GM18951 (cell line): ENCODE measurements at regions not wholly inside any gene's neighbourhood (a gene's known extent, or its start where the extent isn't known, plus 50 kb on each side); places are given as distances from the start of the nearest gene placed in this dataset.
"Not testable (repeated sequence)": the region's sequence is repeated elsewhere in the genome, so short reads cannot be mapped to it uniquely, and the experiment has no call there.

Experiments used
- POLR2A ChIP-seq: IDR thresholded peaks from 4 replicates; pipeline ENCODE4 v1.6.1; 2011; ENCODE audit warnings: mild to moderate bottlenecking; ENCODE audit not compliant: insufficient read length, insufficient read depth; ENCODE audit errors: extremely low read depth
- in situ Hi-C: fragments of 300-500 bp; cut with MboI; formaldehyde crosslinking; loops from one replicate; pipeline ENCODE4 v1.12.0; 2022; ENCODE audit warnings: low sequenced_read_pairs, mixed read lengths, inconsistent platforms; ENCODE audit not compliant: unreplicated experiment

- TF ChIP-seq POLR2A = no peak
- in situ Hi-C loops = no loop called here
Observed at GRCh38 chr4:164572877-164573279, 181.1 kb upstream of the SMIM31 start.

DNA sequence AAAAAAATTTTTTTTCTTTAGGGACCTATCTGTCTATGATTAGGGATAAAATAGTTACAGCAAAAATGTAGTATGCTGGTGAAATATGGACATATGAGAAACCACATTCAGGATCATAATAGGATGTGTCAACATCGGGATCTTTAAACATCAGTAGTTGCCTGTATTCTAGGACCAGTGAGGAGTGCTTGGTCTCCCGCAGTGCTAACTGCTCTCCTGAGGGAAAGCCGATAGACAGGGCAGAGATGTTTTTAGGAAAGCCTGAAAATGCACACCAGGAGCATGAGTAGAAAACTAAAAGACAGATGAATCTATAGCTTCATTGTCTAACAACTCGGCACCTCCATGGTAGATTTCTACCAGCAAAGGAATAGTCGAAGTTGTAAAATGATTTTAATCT lies 178.1 kb upstream of the SMIM31 start:
- TF ChIP-seq POLR2A = no peak
- in situ Hi-C loops = no loop called here

DNA sequence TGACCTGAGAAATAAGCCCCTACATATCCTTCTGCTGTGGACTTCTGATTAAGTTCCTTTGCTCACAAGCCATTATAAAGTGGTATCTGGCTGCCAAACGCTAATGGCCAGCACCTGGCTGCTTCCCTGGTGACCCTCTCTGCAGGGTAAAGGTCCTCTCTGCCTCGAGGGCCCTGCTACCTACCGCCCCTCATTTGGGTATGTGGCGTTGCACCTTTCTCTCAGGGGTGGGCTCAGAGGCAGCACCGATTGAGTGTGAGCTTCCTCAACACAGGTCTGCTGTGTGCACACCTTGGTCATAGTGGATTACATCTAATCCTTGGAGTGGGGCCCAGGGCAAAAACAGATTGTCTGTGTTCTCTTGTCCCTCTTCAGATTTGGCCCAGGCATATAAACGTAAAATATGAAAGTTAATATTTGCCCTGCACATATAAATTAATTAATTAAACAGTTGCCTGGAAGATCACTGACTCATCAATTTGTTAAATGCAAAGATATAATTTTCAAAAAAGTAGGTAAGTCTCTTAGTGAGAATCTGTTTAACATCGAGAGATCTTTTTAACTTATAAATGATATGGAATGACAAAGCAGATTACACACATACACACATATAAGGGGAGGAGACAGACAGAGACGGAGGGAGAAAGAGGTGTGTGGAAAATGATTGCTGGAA lies 174.5 kb upstream of the SMIM31 start:
- no peak for TF ChIP-seq POLR2A
- in situ Hi-C loops = no loop called here

DNA sequence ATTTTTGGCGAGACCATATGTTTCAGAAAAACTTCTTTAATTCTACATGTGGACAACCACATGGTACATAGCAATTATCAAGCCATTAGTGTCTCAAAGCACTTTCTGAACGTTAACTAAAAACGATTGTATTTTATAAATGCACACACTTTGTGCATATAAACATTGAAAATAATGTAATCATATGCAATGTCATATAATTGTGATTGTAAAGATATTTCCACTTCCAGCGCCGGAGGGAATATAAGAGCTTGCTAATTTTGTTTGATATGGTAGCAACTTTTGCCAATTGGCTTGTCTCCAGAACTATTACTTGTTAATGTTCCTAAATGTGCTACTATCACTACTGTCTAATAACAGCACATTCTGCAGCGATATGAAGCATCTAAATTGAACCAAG lies 162.3 kb upstream of the SMIM31 start:
- TF ChIP-seq POLR2A = no peak
- in situ Hi-C loops = no loop called here

DNA sequence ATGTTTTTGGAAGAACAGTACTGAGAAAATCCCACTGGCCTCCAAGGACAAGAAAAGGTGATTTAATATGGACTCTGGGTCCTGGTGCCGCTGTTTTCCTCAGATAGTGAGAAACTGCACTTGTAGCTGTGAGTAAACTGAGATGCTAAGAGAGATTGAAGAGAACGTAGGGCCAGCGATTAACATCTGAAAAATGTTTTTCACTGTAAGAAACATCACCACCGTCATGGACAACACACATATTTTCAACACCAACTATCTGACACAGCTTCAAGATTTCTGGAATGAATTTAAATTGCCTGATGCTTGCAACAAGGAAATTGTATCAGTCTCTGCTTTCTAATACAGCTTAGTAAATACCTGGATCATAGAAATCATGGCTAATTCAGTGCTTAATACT lies 158.2 kb upstream of the SMIM31 start:
- no peak for TF ChIP-seq POLR2A
- in situ Hi-C loops = no loop called here

GRCh38 chr4:164596318-164596878 lies 157.5 kb upstream of the SMIM31 start:
- in situ Hi-C loops = no loop called here
- no peak for TF ChIP-seq POLR2A

- in situ Hi-C loops = no loop called here
- no peak for TF ChIP-seq POLR2A
Observed at GRCh38 chr4:164596927-164597326, 157.0 kb upstream of the SMIM31 start.

DNA sequence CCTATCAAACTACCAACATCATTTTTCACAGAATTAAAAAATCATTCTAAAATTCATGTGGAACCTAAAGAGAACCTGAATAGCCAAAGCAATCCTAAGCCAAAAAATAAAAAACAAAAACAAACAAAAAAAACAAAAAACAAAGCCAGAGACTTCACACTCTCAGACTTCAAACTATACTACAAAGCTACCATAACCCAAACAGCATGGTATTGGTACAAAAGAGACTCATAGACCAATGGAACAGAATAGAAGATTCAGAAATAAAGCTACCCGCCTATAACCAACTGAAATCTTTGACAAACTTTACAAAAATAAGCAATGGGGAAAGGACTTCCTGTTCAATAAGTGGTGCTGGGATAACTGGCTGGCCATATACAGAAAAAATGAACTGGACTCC lies 152.3 kb upstream of the SMIM31 start:
- TF ChIP-seq POLR2A = no peak
- in situ Hi-C loops = no loop called here

DNA sequence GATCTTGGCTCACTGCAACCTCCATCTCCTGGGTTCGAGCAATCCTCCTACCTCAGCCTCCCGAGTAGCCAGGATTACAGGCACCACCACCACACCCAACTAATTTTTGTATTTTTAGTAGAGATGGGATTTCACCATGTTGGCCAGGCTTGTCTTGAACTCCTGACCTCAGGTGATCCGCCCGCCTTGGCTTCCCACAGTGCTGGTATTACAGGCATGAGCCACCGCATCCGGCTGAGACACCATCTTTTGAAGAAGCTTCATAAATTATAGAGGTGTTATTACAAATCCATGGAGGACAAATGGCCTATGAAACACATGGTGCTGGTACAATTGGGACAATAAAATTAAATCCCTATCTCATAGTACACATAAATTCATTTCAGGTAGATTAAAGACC lies 148.1 kb upstream of the SMIM31 start:
- in situ Hi-C loops = not testable (repeated sequence)

GRCh38 chr4:164606478-164606877 lies 147.5 kb upstream of the SMIM31 start:
- in situ Hi-C loops = no loop called here
- no peak for TF ChIP-seq POLR2A

GRCh38 chr4:164613256-164613655 lies 140.7 kb upstream of the SMIM31 start:
- no peak for TF ChIP-seq POLR2A
- in situ Hi-C loops = no loop called here

DNA sequence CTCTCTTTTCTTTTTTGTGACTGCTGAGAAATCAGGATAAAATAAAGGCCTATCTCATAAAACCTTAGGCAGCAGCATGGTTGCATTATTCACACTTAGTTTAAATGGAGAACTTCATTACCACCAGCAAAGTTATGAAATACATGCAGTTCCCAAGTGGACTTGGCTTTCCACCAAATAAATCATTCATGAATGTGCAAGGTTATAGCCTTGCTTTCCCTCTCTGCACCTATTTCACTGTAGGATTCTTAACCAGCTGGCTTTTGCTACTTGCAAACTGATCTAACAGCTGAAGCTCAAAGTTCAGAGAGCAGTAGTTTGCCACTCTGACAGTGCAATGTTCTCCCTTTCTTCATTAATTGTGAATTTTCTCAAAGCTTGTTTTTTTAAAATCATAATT lies 140.1 kb upstream of the SMIM31 start:
- in situ Hi-C loops = no loop called here
- no peak for TF ChIP-seq POLR2A

DNA sequence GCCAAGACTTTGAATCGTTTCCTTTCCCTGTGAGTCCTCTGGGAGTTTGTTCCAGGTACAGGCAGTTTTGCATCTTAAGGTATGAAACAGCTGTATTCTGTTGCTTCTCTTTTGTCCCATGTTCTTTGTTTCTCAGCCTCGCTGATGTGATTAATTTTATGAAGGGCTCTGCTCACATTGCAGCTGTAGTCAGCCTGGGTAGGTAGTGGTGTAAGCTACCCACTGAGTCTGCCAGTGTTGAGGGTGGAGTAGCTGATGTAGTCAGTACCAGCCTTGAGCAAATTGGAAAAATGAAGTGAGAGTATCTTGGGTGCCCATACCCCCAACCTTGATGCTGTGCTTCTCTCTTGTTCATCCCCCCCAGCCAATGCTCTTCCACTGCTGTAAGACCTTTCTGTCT lies 139.6 kb upstream of the SMIM31 start:
- no peak for TF ChIP-seq POLR2A
- in situ Hi-C loops = no loop called here

DNA sequence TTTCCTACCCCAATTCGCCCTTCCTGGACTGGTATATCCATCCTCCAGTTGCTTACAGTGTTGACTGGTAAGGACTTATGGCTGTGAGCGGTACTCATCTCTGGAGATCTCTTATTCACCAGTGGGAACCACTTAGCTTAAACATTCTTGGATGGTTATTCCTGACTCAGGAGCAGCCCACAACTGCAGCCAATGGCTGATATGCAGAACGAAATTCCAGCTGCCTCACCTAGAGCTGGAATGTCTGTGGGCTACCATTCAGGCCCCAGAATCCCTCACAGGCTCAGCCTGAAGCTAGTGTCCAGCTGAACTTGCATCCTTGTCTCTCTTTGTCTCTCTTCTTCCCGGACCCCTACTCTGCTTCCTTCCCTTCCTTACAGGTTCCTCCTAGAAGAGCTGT lies 138.9 kb upstream of the SMIM31 start:
- in situ Hi-C loops = no loop called here
- no peak for TF ChIP-seq POLR2A

GRCh38 chr4:164615964-164616363 lies 138.0 kb upstream of the SMIM31 start:
- in situ Hi-C loops = no loop called here
- no peak for TF ChIP-seq POLR2A
